Liver (tissue), 8 donors: ENCODE measurements at regions not wholly inside any gene's neighbourhood (a gene's known extent, or its start where the extent isn't known, plus 50 kb on each side); places are given as distances from the start of the nearest gene placed in this dataset.

Experiments used
- DNase-seq: peaks from one replicate; pipeline ENCODE4 v3.0.0-alpha.2; 2017; ENCODE audit warnings: low spot score
- H3K27ac ChIP-seq, 2 donors: one replicate each; pipeline ENCODE4 v1.7.0; 2013; ENCODE audit warnings: inconsistent platforms in 2 of 2, low read length in 2 of 2, control low read depth in 1 of 2, low read depth in 1 of 2, mild to moderate bottlenecking in 1 of 2
- H3K27me3 ChIP-seq, 4 donors: one replicate each; pipeline versions ENCODE4 v1.6.1 to v1.7.0; 2013; ENCODE audit warnings: low read length in 3 of 4, inconsistent platforms in 1 of 4, mild to moderate bottlenecking in 1 of 4, moderate library complexity in 1 of 4; ENCODE audit not compliant: control insufficient read depth in 4 of 4, insufficient read depth in 4 of 4
- H3K36me3 ChIP-seq, 4 donors: one replicate each; pipeline versions ENCODE4 v1.6.1 to v1.7.0; 2013; ENCODE audit warnings: low read length in 3 of 4, mild to moderate bottlenecking in 3 of 4, low read depth in 1 of 4, moderate library complexity in 1 of 4; ENCODE audit not compliant: control insufficient read depth in 4 of 4, insufficient read depth in 3 of 4
- H3K4me1 ChIP-seq, 4 donors: one replicate each; pipeline versions ENCODE4 v1.6.1 to v1.7.0; 2013; ENCODE audit warnings: low read length in 3 of 4, mild to moderate bottlenecking in 3 of 4, moderate library complexity in 1 of 4; ENCODE audit not compliant: control insufficient read depth in 4 of 4, insufficient read depth in 4 of 4
- H3K4me3 ChIP-seq, 3 donors: one replicate each; pipeline versions ENCODE4 v1.6.1 to v1.7.0; 2013; ENCODE audit warnings: low read length in 3 of 3, control low read depth in 1 of 3, low read depth in 1 of 3, mild to moderate bottlenecking in 1 of 3
- H3K9ac ChIP-seq, 2 donors: one replicate each; pipeline ENCODE4 v1.7.0; 2013; ENCODE audit warnings: low read length in 2 of 2, mild to moderate bottlenecking in 2 of 2, moderate library complexity in 2 of 2, control low read depth in 1 of 2, low read depth in 1 of 2
- H3K9me3 ChIP-seq, 4 donors: one replicate each; pipeline versions ENCODE4 v1.6.1 to v1.7.0; 2013; ENCODE audit warnings: low read length in 3 of 4; ENCODE audit not compliant: control insufficient read depth in 4 of 4
- EGR1 ChIP-seq, 2 donors: IDR thresholded peaks; 2 replicates each; pipeline ENCODE4 v1.6.1; 2016 to 2018; ENCODE audit warnings: antibody characterized with exemption in 2 of 2, low read depth in 2 of 2
- FOXA1 ChIP-seq: IDR thresholded peaks from 2 replicates; pipeline ENCODE4 v1.6.1; 2016; ENCODE audit warnings: antibody characterized with exemption
- FOXA2 ChIP-seq: IDR thresholded peaks from 2 replicates; pipeline ENCODE4 v1.6.1; 2016; ENCODE audit warnings: antibody characterized with exemption
- GABPA ChIP-seq, 2 donors: IDR thresholded peaks in 1 of 2; conservative IDR thresholded peaks in 1 of 2; 2 replicates each; pipeline ENCODE4 v1.6.1; 2016; ENCODE audit warnings: antibody characterized with exemption in 2 of 2, mild to moderate bottlenecking in 1 of 2, moderate library complexity in 1 of 2
- HNF4A ChIP-seq, 2 donors: conservative IDR thresholded peaks; 2 replicates each; pipeline ENCODE4 v1.6.1; 2016; ENCODE audit warnings: antibody characterized with exemption in 2 of 2, mild to moderate bottlenecking in 2 of 2
- HNF4G ChIP-seq: IDR thresholded peaks from 2 replicates; pipeline ENCODE4 v1.6.1; 2016; ENCODE audit warnings: antibody characterized with exemption
- JUND ChIP-seq, 2 donors: IDR thresholded peaks; 2 replicates each; pipeline ENCODE4 v1.6.1; 2016; ENCODE audit warnings: antibody characterized with exemption in 2 of 2
- NR2F2 ChIP-seq: IDR thresholded peaks from 2 replicates; pipeline ENCODE4 v1.6.1; 2016; ENCODE audit warnings: antibody characterized with exemption
- RAD21 ChIP-seq, 2 donors: IDR thresholded peaks; 2 replicates each; pipeline ENCODE4 v1.6.1; 2016; ENCODE audit warnings: antibody characterized with exemption in 2 of 2, mild to moderate bottlenecking in 2 of 2
- RXRA ChIP-seq, 2 donors: IDR thresholded peaks; 2 replicates each; pipeline ENCODE4 v1.6.1; 2017 to 2018; ENCODE audit warnings: antibody characterized with exemption in 2 of 2, mild to moderate bottlenecking in 1 of 2
- SP1 ChIP-seq: IDR thresholded peaks from 2 replicates; pipeline ENCODE4 v1.6.1; 2018; ENCODE audit warnings: antibody characterized with exemption, mild to moderate bottlenecking
- TAF1 ChIP-seq: conservative IDR thresholded peaks from 2 replicates; pipeline ENCODE4 v1.6.1; 2016; ENCODE audit warnings: antibody characterized with exemption, mild to moderate bottlenecking
- YY1 ChIP-seq: IDR thresholded peaks from 2 replicates; pipeline ENCODE4 v1.6.1; 2016; ENCODE audit warnings: antibody characterized with exemption, mild to moderate bottlenecking
- WGBS: extraction: QIAGEN DNeasy Blood & Tissue Kit; methylation state at CpG from one replicate; pipeline ENCODE4 v1.1.7; 2013; 5-methylcytosine and 5-hydroxymethylcytosine counted together
- TF ChIP-seq, protein P1 (sequence below): fragments of 150-350 bp; IDR thresholded peaks from 2 replicates; pipeline ENCODE4 v1.5.1; 2017; ENCODE audit warnings: improper control_type of control experiment, low read depth, low read length; ENCODE audit not compliant: missing input control
- TF ChIP-seq, protein P2 (sequence below): IDR thresholded peaks from 2 replicates; pipeline ENCODE4 v1.6.1; 2016; ENCODE audit warnings: antibody characterized with exemption
- TF ChIP-seq, protein P3 (sequence below): IDR thresholded peaks from 2 replicates; pipeline ENCODE4 v1.6.1; 2016; ENCODE audit warnings: antibody characterized with exemption
- TF ChIP-seq, protein P4 (sequence below): IDR thresholded peaks from 2 replicates; pipeline ENCODE4 v1.6.1; 2016; ENCODE audit warnings: antibody characterized with exemption, mild to moderate bottlenecking
- donor health status: healthy.
- donor health status: healthy.
- donor health status: healthy.
- donor health status: healthy.
- donor health status: healthy.

DNA sequence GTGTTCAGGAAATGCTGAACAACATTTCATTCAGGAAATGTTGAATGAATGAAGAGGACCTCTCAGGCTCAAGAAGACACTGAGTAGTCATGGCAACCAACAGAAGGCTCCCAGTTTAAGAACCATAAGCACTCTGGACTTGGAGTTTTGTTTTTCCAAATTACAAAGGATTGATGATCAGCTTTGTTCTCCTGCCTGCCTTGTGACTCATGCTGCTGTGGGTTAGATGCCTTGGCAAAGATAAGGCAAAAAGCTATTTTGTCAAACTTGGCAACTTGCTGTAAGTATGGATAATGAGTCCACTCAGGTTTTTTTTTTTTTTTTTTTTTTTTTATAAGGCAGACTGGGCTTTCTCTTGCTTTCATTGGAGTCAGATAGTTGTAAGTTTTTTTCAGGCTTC lies 365.0 kb downstream of the TMEM232 start:
- no peaks in the 10 kb centered on the region for H3K27me3 ChIP-seq
- H3K9ac ChIP-seq, result no peak overlapping the region
- H3K4me1 ChIP-seq, result no peaks in the 10 kb centered on the region
- no peak overlapping the region for H3K27ac ChIP-seq
- no peaks in the 10 kb centered on the region for H3K36me3 ChIP-seq
- no peak for TF ChIP-seq RXRA (IDR thresholded peaks at IDR 0.05)
- TF ChIP-seq, protein P1, sequence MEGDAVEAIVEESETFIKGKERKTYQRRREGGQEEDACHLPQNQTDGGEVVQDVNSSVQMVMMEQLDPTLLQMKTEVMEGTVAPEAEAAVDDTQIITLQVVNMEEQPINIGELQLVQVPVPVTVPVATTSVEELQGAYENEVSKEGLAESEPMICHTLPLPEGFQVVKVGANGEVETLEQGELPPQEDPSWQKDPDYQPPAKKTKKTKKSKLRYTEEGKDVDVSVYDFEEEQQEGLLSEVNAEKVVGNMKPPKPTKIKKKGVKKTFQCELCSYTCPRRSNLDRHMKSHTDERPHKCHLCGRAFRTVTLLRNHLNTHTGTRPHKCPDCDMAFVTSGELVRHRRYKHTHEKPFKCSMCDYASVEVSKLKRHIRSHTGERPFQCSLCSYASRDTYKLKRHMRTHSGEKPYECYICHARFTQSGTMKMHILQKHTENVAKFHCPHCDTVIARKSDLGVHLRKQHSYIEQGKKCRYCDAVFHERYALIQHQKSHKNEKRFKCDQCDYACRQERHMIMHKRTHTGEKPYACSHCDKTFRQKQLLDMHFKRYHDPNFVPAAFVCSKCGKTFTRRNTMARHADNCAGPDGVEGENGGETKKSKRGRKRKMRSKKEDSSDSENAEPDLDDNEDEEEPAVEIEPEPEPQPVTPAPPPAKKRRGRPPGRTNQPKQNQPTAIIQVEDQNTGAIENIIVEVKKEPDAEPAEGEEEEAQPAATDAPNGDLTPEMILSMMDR, result no peak
- no peak for TF ChIP-seq HNF4G
- no peak for TF ChIP-seq RAD21 (IDR thresholded peaks at IDR 0.05)
- no peak for TF ChIP-seq NR2F2
- no peak for TF ChIP-seq FOXA2
- no peak for TF ChIP-seq EGR1 (IDR thresholded peaks at IDR 0.05; ENCODE audit: low read depth in 2 of 2)
- TF ChIP-seq TAF1, result no peak
- no peak for TF ChIP-seq HNF4A (conservative IDR thresholded peaks at IDR 0.05)
- TF ChIP-seq, protein P2, sequence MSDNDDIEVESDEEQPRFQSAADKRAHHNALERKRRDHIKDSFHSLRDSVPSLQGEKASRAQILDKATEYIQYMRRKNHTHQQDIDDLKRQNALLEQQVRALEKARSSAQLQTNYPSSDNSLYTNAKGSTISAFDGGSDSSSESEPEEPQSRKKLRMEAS, result no peak
- TF ChIP-seq YY1, result no peak
- no peak for TF ChIP-seq GABPA (IDR thresholded peaks at IDR 0.05 in 1 of 2, conservative IDR thresholded peaks at IDR 0.05 in 1 of 2)
- TF ChIP-seq JUND (IDR thresholded peaks at IDR 0.05), result no peak
- no peak for TF ChIP-seq FOXA1
- TF ChIP-seq, protein P3, sequence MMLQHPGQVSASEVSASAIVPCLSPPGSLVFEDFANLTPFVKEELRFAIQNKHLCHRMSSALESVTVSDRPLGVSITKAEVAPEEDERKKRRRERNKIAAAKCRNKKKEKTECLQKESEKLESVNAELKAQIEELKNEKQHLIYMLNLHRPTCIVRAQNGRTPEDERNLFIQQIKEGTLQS, result no peak
- no peak overlapping the region for H3K4me3 ChIP-seq
- no peaks in the 10 kb centered on the region for H3K9me3 ChIP-seq
- no peak for DNase-seq

DNA sequence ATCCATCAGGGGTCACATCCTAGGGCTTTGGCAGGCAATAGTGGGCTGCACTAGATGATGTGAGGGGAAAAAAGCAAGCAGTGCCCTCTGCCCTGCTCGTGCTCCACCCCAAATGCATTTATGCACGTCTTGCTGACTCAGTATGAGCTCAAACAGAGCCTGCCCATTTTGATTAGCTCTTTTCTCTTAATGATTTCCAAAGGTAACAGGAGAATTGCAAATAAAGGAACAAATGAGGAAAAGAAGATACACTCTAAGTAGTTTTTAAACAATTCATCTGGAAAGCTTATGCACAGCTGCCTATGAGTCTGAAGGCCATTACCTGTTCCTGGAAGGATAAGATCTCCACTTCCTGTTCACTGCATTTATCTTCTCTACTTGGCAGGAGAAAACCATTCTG lies 364.2 kb downstream of the TMEM232 start:
- no peak for DNase-seq
- Histone ChIP-seq H3K27me3 (no peaks in the 10 kb centered on the region), H3K27ac (no peak overlapping the region), H3K4me3 (no peak overlapping the region), H3K9ac (no peak overlapping the region), H3K9me3 (no peaks in the 10 kb centered on the region), H3K36me3 (no peaks in the 10 kb centered on the region), H3K4me1 (no peaks in the 10 kb centered on the region)
- TF ChIP-seq GABPA (IDR thresholded peaks at IDR 0.05 in 1 of 2, conservative IDR thresholded peaks at IDR 0.05 in 1 of 2), result no peak
- TF ChIP-seq, protein P1, result no peak
- TF ChIP-seq, protein P3, result no peak
- TF ChIP-seq JUND (IDR thresholded peaks at IDR 0.05), result no peak
- TF ChIP-seq TAF1, result no peak
- no peak for TF ChIP-seq RAD21 (IDR thresholded peaks at IDR 0.05)
- no peak for TF ChIP-seq EGR1 (IDR thresholded peaks at IDR 0.05; ENCODE audit: low read depth in 2 of 2)
- TF ChIP-seq RXRA (IDR thresholded peaks at IDR 0.05), result no peak
- TF ChIP-seq NR2F2, result no peak
- TF ChIP-seq SP1, result no peak
- no peak for TF ChIP-seq FOXA2
- TF ChIP-seq, protein P4, sequence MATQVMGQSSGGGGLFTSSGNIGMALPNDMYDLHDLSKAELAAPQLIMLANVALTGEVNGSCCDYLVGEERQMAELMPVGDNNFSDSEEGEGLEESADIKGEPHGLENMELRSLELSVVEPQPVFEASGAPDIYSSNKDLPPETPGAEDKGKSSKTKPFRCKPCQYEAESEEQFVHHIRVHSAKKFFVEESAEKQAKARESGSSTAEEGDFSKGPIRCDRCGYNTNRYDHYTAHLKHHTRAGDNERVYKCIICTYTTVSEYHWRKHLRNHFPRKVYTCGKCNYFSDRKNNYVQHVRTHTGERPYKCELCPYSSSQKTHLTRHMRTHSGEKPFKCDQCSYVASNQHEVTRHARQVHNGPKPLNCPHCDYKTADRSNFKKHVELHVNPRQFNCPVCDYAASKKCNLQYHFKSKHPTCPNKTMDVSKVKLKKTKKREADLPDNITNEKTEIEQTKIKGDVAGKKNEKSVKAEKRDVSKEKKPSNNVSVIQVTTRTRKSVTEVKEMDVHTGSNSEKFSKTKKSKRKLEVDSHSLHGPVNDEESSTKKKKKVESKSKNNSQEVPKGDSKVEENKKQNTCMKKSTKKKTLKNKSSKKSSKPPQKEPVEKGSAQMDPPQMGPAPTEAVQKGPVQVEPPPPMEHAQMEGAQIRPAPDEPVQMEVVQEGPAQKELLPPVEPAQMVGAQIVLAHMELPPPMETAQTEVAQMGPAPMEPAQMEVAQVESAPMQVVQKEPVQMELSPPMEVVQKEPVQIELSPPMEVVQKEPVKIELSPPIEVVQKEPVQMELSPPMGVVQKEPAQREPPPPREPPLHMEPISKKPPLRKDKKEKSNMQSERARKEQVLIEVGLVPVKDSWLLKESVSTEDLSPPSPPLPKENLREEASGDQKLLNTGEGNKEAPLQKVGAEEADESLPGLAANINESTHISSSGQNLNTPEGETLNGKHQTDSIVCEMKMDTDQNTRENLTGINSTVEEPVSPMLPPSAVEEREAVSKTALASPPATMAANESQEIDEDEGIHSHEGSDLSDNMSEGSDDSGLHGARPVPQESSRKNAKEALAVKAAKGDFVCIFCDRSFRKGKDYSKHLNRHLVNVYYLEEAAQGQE, result no peak
- WGBS, result 79% methylated on average over 2 of the region's 2 CpGs
